Heart left ventricle (tissue), 16 donors: ENCODE measurements at regions not wholly inside any gene's neighbourhood (a gene's known extent, or its start where the extent isn't known, plus 50 kb on each side); places are given as distances from the start of the nearest gene placed in this dataset.

Experiments
- ATAC-seq, 4 donors: fragments of 200-7000 bp; cut with Tn5 transposase; one replicate each; pipeline ENCODE4 v1.9.1; 2020 to 2022; ENCODE audit warnings: moderate library complexity in 4 of 4, mild to moderate bottlenecking in 3 of 4, moderate number of reproducible peaks in 1 of 4
- DNase-seq, 5 donors: peaks; one replicate each; pipeline ENCODE4 v3.0.0-alpha.2; 2020
- H3K27ac ChIP-seq, 12 donors: fragments of 200-600 bp; sonication (generic) in 4 of 12; one replicate each; pipeline versions ENCODE4 v1.5.0 to v1.8.0; 2016 to 2022; ENCODE audit warnings: mild to moderate bottlenecking in 2 of 12
- H3K27me3 ChIP-seq, 9 donors: fragments of 200-600 bp; sonication (generic) in 2 of 9; one replicate each; pipeline versions ENCODE4 v1.5.1 to v1.8.0; 2016 to 2022; ENCODE audit warnings: mild to moderate bottlenecking in 3 of 9
- H3K36me3 ChIP-seq, 9 donors: fragments of 200-600 bp; sonication (generic) in 2 of 9; one replicate each; pipeline versions ENCODE4 v1.5.0 to v1.8.0; 2018 to 2022; ENCODE audit warnings: mild to moderate bottlenecking in 2 of 9
- H3K4me1 ChIP-seq, 12 donors: fragments of 200-600 bp; sonication (generic) in 4 of 12; one replicate each; pipeline versions ENCODE4 v1.5.0 to v1.8.0; 2016 to 2022; ENCODE audit warnings: mild to moderate bottlenecking in 3 of 12
- H3K4me3 ChIP-seq, 12 donors: fragments of 200-600 bp; sonication (generic) in 4 of 12; one replicate each; pipeline versions ENCODE4 v1.5.0 to v1.8.0; 2017 to 2022; ENCODE audit warnings: mild to moderate bottlenecking in 9 of 12, moderate library complexity in 4 of 12
- H3K9me3 ChIP-seq, 12 donors: fragments of 200-600 bp; sonication (generic) in 4 of 12; one replicate each; pipeline versions ENCODE4 v1.5.0 to v1.8.0; 2016 to 2022; ENCODE audit warnings: mild to moderate bottlenecking in 1 of 12
- POLR2A ChIP-seq, 2 donors: fragments of 450-650 bp; IDR thresholded peaks; one replicate each; pipeline ENCODE4 v1.6.1; 2017; ENCODE audit warnings: antibody characterized with exemption in 2 of 2, mild to moderate bottlenecking in 2 of 2, moderate library complexity in 2 of 2
- whole genome bisulfite sequencing, 4 donors: extraction: QIAGEN DNeasy Blood & Tissue Kit in 2 of 4; methylation state at CpG; one replicate each; pipeline versions ENCODE4 v1.1.5 to v1.1.7; 2013 to 2018; 5-methylcytosine and 5-hydroxymethylcytosine counted together
- intact Hi-C, 10 donors: fragments of 100-400 bp; cut with DNase I; formaldehyde crosslinking; loops; one replicate each; pipeline versions ENCODE4 v1.11.1 to v1.14.2; 2022
- TF ChIP-seq, protein P1 (sequence below), 12 donors: fragments of 200-600 bp; sonication (generic) in 4 of 12; IDR thresholded peaks; one replicate each; pipeline versions ENCODE4 v1.5.0 to v1.8.0; 2018 to 2022; ENCODE audit warnings: antibody characterized with exemption in 12 of 12, mild to moderate bottlenecking in 5 of 12
- donor health status: ischemic (EF 13 %, LVEDD 7.1; RV severe dilation, severe dysfunction).
- donor health status: healthy with polysubstance abuse.
- donor health status: DM: no; HTN: yes; CAD: no.
- donor health status: DM: no; HTN: no; CAD: no.
- donor health status: ischemic (EF 25% LVEDD 6.9; RV normal size, moderate dysfunction).
- donor health status: ischemic (EF 25% LVEDD 5.7; RV mildly dilated, moderate dysfunction).
- donor health status: healthy.
- donor health status: DM: yes; HTN: yes; CAD: no.
- donor health status: ischemic (EF 35%, LVEDD 5.7; RV mildly dilated, moderate dysfunction).
- donor health status: nonischemic (EF 11% LVEDD 7.7; RV severe dilation, severe dysfunction).
- donor health status: DM: yes; HTN: yes; CAD: no.
- donor health status: PGD.
- donor health status: ischemic (EF 29% LVEDD 5.4; RV normal size, mild dysfunction).
- donor health status: nonischemic (EF 23%, LVEDD 6.1; RV moderate dilation, normal function).

DNA sequence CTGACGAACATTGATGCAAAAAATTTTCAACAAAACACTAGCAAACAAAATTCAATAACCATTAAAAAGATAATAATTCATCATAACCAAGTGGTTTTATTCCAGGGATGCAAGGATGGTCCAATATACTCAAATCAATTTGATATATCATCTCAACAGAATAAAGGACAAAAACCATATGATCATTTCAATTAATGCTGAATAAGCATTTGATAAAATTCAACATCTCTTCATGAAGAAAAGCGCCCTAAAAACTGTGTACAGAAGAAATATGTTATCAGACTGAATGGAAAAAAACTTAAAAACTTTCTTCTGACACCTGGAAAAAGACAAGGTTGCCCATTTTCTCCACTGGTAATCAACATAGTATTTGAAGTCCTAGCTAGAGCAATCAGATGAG lies 720.3 kb upstream of the RGMB start:
- H3K27ac ChIP-seq = no peak overlapping the region
- DNase-seq (no peak), ATAC-seq (no peak)
- H3K9me3 ChIP-seq = peaks cover 0 to 9% (median 0%) of the 10 kb centered on the region in 12 donors
- 69 to 81% (median 73%) methylated on average over 2 of the region's 2 CpGs for WGBS, 4 donors
- intact Hi-C loops = no loop called here
- no peaks in the 10 kb centered on the region for H3K36me3 ChIP-seq
- TF ChIP-seq, protein P1, sequence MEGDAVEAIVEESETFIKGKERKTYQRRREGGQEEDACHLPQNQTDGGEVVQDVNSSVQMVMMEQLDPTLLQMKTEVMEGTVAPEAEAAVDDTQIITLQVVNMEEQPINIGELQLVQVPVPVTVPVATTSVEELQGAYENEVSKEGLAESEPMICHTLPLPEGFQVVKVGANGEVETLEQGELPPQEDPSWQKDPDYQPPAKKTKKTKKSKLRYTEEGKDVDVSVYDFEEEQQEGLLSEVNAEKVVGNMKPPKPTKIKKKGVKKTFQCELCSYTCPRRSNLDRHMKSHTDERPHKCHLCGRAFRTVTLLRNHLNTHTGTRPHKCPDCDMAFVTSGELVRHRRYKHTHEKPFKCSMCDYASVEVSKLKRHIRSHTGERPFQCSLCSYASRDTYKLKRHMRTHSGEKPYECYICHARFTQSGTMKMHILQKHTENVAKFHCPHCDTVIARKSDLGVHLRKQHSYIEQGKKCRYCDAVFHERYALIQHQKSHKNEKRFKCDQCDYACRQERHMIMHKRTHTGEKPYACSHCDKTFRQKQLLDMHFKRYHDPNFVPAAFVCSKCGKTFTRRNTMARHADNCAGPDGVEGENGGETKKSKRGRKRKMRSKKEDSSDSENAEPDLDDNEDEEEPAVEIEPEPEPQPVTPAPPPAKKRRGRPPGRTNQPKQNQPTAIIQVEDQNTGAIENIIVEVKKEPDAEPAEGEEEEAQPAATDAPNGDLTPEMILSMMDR (IDR thresholded peaks at IDR 0.05) = no peak
- no peaks in the 10 kb centered on the region for H3K27me3 ChIP-seq
- no peaks in the 10 kb centered on the region for H3K4me1 ChIP-seq
- no peak overlapping the region for H3K4me3 ChIP-seq

DNA sequence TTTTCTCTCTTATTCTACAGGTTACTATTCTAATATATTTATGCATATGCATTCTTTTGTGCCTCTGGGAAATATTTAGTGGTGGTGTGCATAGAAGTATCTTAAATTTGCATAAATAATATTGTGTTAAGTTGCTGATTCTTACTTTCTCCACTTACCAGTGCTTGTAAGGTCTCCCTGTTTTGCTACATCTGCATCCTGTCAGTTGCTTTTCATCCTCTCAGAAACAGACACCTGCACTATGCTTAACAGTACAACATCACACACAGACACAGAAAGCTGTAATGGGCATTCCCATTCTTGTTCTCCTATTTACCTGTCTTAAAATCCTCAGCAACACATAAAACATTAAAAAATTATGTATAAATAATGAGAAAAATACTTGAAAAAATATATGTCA lies 713.3 kb upstream of the RGMB start:
- Histone ChIP-seq H3K27ac (no peak overlapping the region), H3K4me1 (no peaks in the 10 kb centered on the region), H3K4me3 (no peak overlapping the region), H3K9me3 (no peaks in the 10 kb centered on the region), H3K27me3 (no peaks in the 10 kb centered on the region), H3K36me3 (no peaks in the 10 kb centered on the region)
- DNase-seq (no peak), ATAC-seq (no peak)
- TF ChIP-seq, protein P1 (IDR thresholded peaks at IDR 0.05) = no peak
- TF ChIP-seq POLR2A (IDR thresholded peaks at IDR 0.05) = no peak
- intact Hi-C loops = no loop called here

DNA sequence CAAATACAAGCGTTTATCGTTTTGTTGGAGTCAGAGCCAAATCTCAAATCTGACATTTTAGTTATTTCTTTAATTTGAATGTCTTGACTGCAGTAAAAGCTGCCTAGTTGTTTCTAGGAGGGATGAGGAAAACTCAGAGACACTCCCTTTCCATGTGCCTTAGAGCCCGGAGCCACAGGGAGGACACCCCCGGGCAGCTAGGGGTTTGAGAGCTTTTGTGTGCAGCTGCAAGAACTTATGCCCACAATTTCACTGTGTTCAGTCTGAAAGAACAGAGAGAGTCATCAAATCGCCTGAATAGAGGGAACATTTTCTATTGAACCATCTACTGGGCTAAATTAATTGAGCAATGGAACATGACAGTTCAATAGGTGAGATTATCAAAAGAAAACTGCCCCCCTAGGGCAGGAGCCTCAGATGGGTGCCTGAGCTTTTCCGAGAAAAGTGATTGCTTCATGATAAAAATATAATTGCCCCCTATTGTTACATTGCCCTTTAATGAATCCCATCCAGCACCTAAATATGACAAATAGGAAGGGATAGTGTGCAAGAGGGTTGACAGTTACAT lies 709.3 kb upstream of the RGMB start:
- 75 to 81% (median 76%) methylated on average over 6 of the region's 6 CpGs for WGBS, 4 donors
- Histone ChIP-seq H3K9me3 (no peaks in the 10 kb centered on the region), H3K27ac (no peak overlapping the region), H3K36me3 (no peaks in the 10 kb centered on the region), H3K27me3 (no peaks in the 10 kb centered on the region), H3K4me3 (no peak overlapping the region), H3K4me1 (no peaks in the 10 kb centered on the region)
- ATAC-seq (no peak), DNase-seq (no peak)
- intact Hi-C loops = no loop called here
- TF ChIP-seq, protein P1 (IDR thresholded peaks at IDR 0.05) = no peak
- no peak for TF ChIP-seq POLR2A (IDR thresholded peaks at IDR 0.05)

DNA sequence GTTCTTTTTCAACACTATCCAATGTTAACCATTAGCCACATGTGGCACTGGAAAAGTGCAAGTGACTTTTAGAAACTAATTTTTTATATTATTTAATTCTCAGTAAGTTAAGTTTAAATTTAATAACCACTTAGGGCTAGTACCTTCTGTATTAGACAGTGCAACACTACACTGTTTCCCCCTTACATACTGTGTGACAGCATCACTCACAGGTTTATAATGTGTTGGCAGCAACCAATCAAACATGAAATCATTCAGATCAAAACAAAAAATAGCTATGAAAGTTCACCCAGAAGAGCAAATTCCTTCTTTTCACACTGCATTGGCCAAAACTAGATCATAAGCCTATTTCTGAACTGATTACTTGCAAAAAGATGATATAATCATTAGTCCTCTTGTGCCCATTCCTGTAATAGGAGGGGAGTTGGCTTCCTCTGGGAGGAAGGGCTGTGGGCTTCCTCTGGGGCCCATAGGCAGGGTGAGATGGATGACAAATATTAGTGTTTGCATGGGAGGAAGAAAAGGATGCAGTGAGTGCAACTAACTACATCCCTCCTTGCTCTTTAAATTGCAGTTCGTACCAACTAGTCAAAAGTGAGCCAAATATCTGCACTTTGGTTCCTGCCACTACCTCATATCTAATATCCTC lies 708.1 kb upstream of the RGMB start:
- H3K4me3 ChIP-seq = no peak overlapping the region
- H3K27ac ChIP-seq = no peak overlapping the region
- intact Hi-C loops = no loop called here
- no peak for ATAC-seq
- no peak for DNase-seq
- whole genome bisulfite sequencing, 4 donors = 36 to 86% (median 56%) methylated on average over 1 of the region's 1 CpG
- H3K27me3 ChIP-seq = no peaks in the 10 kb centered on the region
- TF ChIP-seq, protein P1 (IDR thresholded peaks at IDR 0.05) = no peak
- no peak for TF ChIP-seq POLR2A (IDR thresholded peaks at IDR 0.05)
- H3K36me3 ChIP-seq = no peaks in the 10 kb centered on the region
- H3K4me1 ChIP-seq = no peaks in the 10 kb centered on the region
- H3K9me3 ChIP-seq = no peaks in the 10 kb centered on the region
